ENCODE measurements at regions not wholly inside any gene's neighbourhood (a gene's known extent, or its start where the extent isn't known, plus 50 kb on each side); places are given as distances from the start of the nearest gene placed in this dataset.

- intact Hi-C loops (cut with micrococcal nuclease), result no loop called here
- ChIA-PET CTCF (interaction anchor here (0.7 kb wide), 2 partner anchors 9 to 17 kb away, joined by 3 to 5 read pairs; no protein-coding TSS in a partner anchor), POLR2A (no interaction called here)
- Mint-ChIP-seq H3K27ac (no peak overlapping the region), H3K9me3 (no peaks in the 10 kb centered on the region), H3K4me3 (no peak overlapping the region), H3K4me1 (ENCODE audit: low read depth) (no peaks in the 10 kb centered on the region), H3K27me3 (peaks cover 27% of the 10 kb centered on the region), H3K36me3 (ENCODE audit: low read depth) (no peaks in the 10 kb centered on the region)
- ATAC-seq (no peak), DNase-seq (no peak)
- TF ChIP-seq, protein P1, sequence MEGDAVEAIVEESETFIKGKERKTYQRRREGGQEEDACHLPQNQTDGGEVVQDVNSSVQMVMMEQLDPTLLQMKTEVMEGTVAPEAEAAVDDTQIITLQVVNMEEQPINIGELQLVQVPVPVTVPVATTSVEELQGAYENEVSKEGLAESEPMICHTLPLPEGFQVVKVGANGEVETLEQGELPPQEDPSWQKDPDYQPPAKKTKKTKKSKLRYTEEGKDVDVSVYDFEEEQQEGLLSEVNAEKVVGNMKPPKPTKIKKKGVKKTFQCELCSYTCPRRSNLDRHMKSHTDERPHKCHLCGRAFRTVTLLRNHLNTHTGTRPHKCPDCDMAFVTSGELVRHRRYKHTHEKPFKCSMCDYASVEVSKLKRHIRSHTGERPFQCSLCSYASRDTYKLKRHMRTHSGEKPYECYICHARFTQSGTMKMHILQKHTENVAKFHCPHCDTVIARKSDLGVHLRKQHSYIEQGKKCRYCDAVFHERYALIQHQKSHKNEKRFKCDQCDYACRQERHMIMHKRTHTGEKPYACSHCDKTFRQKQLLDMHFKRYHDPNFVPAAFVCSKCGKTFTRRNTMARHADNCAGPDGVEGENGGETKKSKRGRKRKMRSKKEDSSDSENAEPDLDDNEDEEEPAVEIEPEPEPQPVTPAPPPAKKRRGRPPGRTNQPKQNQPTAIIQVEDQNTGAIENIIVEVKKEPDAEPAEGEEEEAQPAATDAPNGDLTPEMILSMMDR (IDR thresholded peaks at IDR 0.05), result no peak
Measured at GRCh38 chr19:28727480-28728159, 485.3 kb downstream of the UQCRFS1 start.

DNA sequence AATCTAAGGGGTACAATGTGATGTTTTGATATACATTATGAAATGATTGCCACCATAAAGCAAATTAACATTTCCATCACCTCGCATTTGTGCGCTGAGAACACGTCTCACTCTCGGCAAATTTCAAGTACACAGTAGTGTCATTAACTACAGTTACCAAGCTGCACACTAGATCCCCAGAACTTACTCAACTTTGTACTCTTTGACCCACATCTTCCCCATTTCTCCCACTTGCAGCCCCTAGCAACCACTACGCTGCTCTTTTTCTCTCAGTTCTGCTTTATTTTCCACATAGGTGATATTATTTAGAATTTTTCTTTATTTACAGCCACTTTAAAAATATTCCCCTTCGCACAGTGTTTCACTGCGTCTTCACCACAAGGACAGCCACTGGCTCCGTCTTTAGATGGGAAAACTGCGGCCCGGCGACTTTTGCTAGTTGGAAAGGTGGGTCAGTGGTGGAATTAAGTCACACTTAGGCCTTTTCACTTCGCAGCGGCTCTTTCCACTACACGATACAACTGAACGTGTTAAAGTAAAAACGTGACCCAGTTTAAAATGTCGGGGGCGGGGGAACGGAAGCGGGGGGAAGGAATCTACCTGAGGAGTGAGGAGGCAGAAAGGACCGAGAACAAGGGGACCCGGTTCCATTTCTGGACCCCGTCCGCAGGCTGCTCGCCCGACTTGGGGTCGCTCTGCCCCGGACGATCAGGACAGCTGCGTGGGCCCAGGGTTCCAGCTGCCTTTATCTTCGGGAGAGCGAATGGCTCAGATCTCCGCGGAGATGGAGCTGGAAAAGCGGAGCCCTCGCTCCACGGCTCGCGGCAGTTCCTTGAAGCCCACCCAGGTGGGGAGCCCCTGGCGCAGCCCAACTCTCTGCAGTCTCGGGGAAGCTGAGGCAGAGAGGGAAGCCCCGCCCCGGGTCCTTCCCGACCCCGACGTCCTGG is 486.1 kb downstream of the UQCRFS1 start:
- POLR2A ChIA-PET, result no interaction called here
- no peaks in the 10 kb centered on the region for H3K9me3 Mint-ChIP-seq
- no peaks in the 10 kb centered on the region for H3K36me3 Mint-ChIP-seq (ENCODE audit: low read depth)
- ATAC-seq, result no peak
- CTCF ChIA-PET, result interaction anchor here (0.7 kb wide), 1 partner anchor 10 kb away, joined by 5 read pairs; no protein-coding TSS in a partner anchor
- peaks cover 27% of the 10 kb centered on the region for H3K27me3 Mint-ChIP-seq
- intact Hi-C loops (cut with micrococcal nuclease), result no loop called here
- no peak overlapping the region for H3K4me3 Mint-ChIP-seq
- no peak for DNase-seq
- no peak overlapping the region for H3K27ac Mint-ChIP-seq
- TF ChIP-seq, protein P1 (IDR thresholded peaks at IDR 0.05), result no peak
- no peaks in the 10 kb centered on the region for H3K4me1 Mint-ChIP-seq (ENCODE audit: low read depth)

DNA sequence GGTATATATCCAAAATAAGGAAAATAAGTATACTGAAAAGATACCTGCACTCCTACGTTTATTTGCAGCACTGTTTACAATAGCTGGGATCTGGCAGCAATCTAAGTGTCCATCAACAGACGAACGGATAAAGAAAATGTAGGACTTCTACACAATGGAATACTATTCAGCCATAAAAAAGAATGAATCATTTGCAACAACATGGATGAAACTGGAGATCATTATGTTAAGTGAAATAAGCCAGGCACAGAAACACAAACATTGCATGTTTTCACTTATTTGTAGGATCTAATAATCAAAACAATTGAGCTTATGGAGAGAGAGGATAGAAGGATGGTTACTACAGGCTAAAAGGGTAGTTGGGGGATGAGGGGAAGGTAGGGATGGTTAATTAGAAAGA is 494.0 kb downstream of the UQCRFS1 start:
- Mint-ChIP-seq H3K27me3 (no peaks in the 10 kb centered on the region), H3K36me3 (ENCODE audit: low read depth) (no peaks in the 10 kb centered on the region), H3K4me3 (no peak overlapping the region), H3K4me1 (ENCODE audit: low read depth) (no peaks in the 10 kb centered on the region), H3K27ac (no peak overlapping the region), H3K9me3 (no peaks in the 10 kb centered on the region)
- ChIA-PET CTCF (interaction anchor here (1.0 kb wide), 1 partner anchor 16 kb away, joined by 3 read pairs; no protein-coding TSS in a partner anchor), POLR2A (no interaction called here)
- intact Hi-C loops (cut with micrococcal nuclease), result no loop called here
- DNase-seq (no peak), ATAC-seq (no peak)
- TF ChIP-seq, protein P1 (IDR thresholded peaks at IDR 0.05), result no peak

- H3K36me3 Mint-ChIP-seq (ENCODE audit: low read depth), result no peaks in the 10 kb centered on the region
- no peaks in the 10 kb centered on the region for H3K4me1 Mint-ChIP-seq (ENCODE audit: low read depth)
- POLR2A ChIA-PET, result interaction anchor here (0.6 kb wide), 1 partner anchor 1778 kb away, joined by 3 read pairs; no protein-coding TSS in a partner anchor
- no peaks in the 10 kb centered on the region for H3K9me3 Mint-ChIP-seq
- ATAC-seq (no peak), DNase-seq (no peak)
- no peak overlapping the region for H3K4me3 Mint-ChIP-seq
- H3K27ac Mint-ChIP-seq, result no peak overlapping the region
- peaks cover 2% of the 10 kb centered on the region for H3K27me3 Mint-ChIP-seq
- TF ChIP-seq, protein P1 (IDR thresholded peaks at IDR 0.05), result no peak
- CTCF ChIA-PET, result no interaction called here
- intact Hi-C loops (cut with micrococcal nuclease), result no loop called here
Measured at GRCh38 chr19:28715157-28715556, 497.8 kb downstream of the UQCRFS1 start.

DNA sequence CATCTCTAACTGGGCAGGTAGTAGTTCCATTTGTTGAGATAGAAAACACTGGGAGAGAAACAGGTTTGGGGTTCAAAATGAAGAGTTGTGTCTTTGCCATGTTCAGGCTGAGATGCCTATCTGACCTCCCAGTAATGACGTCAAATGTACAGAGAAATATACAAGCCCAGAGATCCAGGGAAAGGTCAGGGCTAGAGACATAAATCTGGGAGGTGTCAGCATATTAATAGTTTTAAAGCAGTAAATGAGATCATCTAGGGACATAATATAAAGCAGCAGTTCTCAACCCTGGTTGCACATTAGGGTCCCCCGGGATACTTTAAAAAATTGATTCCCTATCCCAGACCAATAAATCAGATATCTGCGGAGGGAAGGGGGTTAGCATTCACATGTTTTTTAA is 501.5 kb downstream of the UQCRFS1 start:
- intact Hi-C loops (cut with micrococcal nuclease), result no loop called here
- CTCF ChIA-PET, result interaction anchor here (2.1 to 3.6 kb wide), 2 partner anchors 242 to 245 kb away, joined by 7 to 19 read pairs; no protein-coding TSS in a partner anchor
- no peak overlapping the region for H3K4me3 Mint-ChIP-seq
- H3K9me3 Mint-ChIP-seq, result no peaks in the 10 kb centered on the region
- ATAC-seq, result no peak
- no peak overlapping the region for H3K27ac Mint-ChIP-seq
- DNase-seq, result no peak
- POLR2A ChIA-PET, result no interaction called here
- no peaks in the 10 kb centered on the region for H3K4me1 Mint-ChIP-seq (ENCODE audit: low read depth)
- TF ChIP-seq, protein P1 (IDR thresholded peaks at IDR 0.05), result no peak
- H3K36me3 Mint-ChIP-seq (ENCODE audit: low read depth), result no peaks in the 10 kb centered on the region
- peaks cover 2% of the 10 kb centered on the region for H3K27me3 Mint-ChIP-seq

All from activated CD8-positive, alpha-beta T cell treated with anti-CD3 and anti-CD28 coated beads for 36 hours (primary cell).